Liver (tissue), 7 donors: ENCODE measurements at regions not wholly inside any gene's neighbourhood (a gene's known extent, or its start where the extent isn't known, plus 50 kb on each side); places are given as distances from the start of the nearest gene placed in this dataset.

Experiments used
- DNase-seq: peaks from one replicate; pipeline ENCODE4 v3.0.0-alpha.2; 2017; ENCODE audit warnings: low spot score
- H3K27ac ChIP-seq, 2 donors: one replicate each; pipeline ENCODE4 v1.7.0; 2013; ENCODE audit warnings: inconsistent platforms in 2 of 2, low read length in 2 of 2, control low read depth in 1 of 2, low read depth in 1 of 2, mild to moderate bottlenecking in 1 of 2
- H3K27me3 ChIP-seq, 4 donors: one replicate each; pipeline versions ENCODE4 v1.6.1 to v1.7.0; 2013; ENCODE audit warnings: low read length in 3 of 4, inconsistent platforms in 1 of 4, mild to moderate bottlenecking in 1 of 4, moderate library complexity in 1 of 4; ENCODE audit not compliant: control insufficient read depth in 4 of 4, insufficient read depth in 4 of 4
- H3K36me3 ChIP-seq, 4 donors: one replicate each; pipeline versions ENCODE4 v1.6.1 to v1.7.0; 2013; ENCODE audit warnings: low read length in 3 of 4, mild to moderate bottlenecking in 3 of 4, low read depth in 1 of 4, moderate library complexity in 1 of 4; ENCODE audit not compliant: control insufficient read depth in 4 of 4, insufficient read depth in 3 of 4
- H3K4me1 ChIP-seq, 4 donors: one replicate each; pipeline versions ENCODE4 v1.6.1 to v1.7.0; 2013; ENCODE audit warnings: low read length in 3 of 4, mild to moderate bottlenecking in 3 of 4, moderate library complexity in 1 of 4; ENCODE audit not compliant: control insufficient read depth in 4 of 4, insufficient read depth in 4 of 4
- H3K4me3 ChIP-seq, 3 donors: one replicate each; pipeline versions ENCODE4 v1.6.1 to v1.7.0; 2013; ENCODE audit warnings: low read length in 3 of 3, control low read depth in 1 of 3, low read depth in 1 of 3, mild to moderate bottlenecking in 1 of 3
- H3K9ac ChIP-seq, 2 donors: one replicate each; pipeline ENCODE4 v1.7.0; 2013; ENCODE audit warnings: low read length in 2 of 2, mild to moderate bottlenecking in 2 of 2, moderate library complexity in 2 of 2, control low read depth in 1 of 2, low read depth in 1 of 2
- H3K9me3 ChIP-seq, 4 donors: one replicate each; pipeline versions ENCODE4 v1.6.1 to v1.7.0; 2013; ENCODE audit warnings: low read length in 3 of 4; ENCODE audit not compliant: control insufficient read depth in 4 of 4
- EGR1 ChIP-seq, 2 donors: IDR thresholded peaks; 2 replicates each; pipeline ENCODE4 v1.6.1; 2016 to 2018; ENCODE audit warnings: antibody characterized with exemption in 2 of 2, low read depth in 2 of 2
- FOXA2 ChIP-seq: IDR thresholded peaks from 2 replicates; pipeline ENCODE4 v1.6.1; 2016; ENCODE audit warnings: antibody characterized with exemption
- GABPA ChIP-seq, 2 donors: IDR thresholded peaks in 1 of 2; conservative IDR thresholded peaks in 1 of 2; 2 replicates each; pipeline ENCODE4 v1.6.1; 2016; ENCODE audit warnings: antibody characterized with exemption in 2 of 2, mild to moderate bottlenecking in 1 of 2, moderate library complexity in 1 of 2
- HNF4A ChIP-seq, 2 donors: conservative IDR thresholded peaks; 2 replicates each; pipeline ENCODE4 v1.6.1; 2016; ENCODE audit warnings: antibody characterized with exemption in 2 of 2, mild to moderate bottlenecking in 2 of 2
- HNF4G ChIP-seq: IDR thresholded peaks from 2 replicates; pipeline ENCODE4 v1.6.1; 2016; ENCODE audit warnings: antibody characterized with exemption
- JUND ChIP-seq, 2 donors: IDR thresholded peaks; 2 replicates each; pipeline ENCODE4 v1.6.1; 2016; ENCODE audit warnings: antibody characterized with exemption in 2 of 2
- RAD21 ChIP-seq, 2 donors: IDR thresholded peaks; 2 replicates each; pipeline ENCODE4 v1.6.1; 2016; ENCODE audit warnings: antibody characterized with exemption in 2 of 2, mild to moderate bottlenecking in 2 of 2
- RXRA ChIP-seq, 2 donors: IDR thresholded peaks; 2 replicates each; pipeline ENCODE4 v1.6.1; 2017 to 2018; ENCODE audit warnings: antibody characterized with exemption in 2 of 2, mild to moderate bottlenecking in 1 of 2
- SP1 ChIP-seq: IDR thresholded peaks from 2 replicates; pipeline ENCODE4 v1.6.1; 2018; ENCODE audit warnings: antibody characterized with exemption, mild to moderate bottlenecking
- TAF1 ChIP-seq: conservative IDR thresholded peaks from 2 replicates; pipeline ENCODE4 v1.6.1; 2016; ENCODE audit warnings: antibody characterized with exemption, mild to moderate bottlenecking
- YY1 ChIP-seq: IDR thresholded peaks from 2 replicates; pipeline ENCODE4 v1.6.1; 2016; ENCODE audit warnings: antibody characterized with exemption, mild to moderate bottlenecking
- WGBS: extraction: QIAGEN DNeasy Blood & Tissue Kit; methylation state at CpG from one replicate; pipeline ENCODE4 v1.1.7; 2013; 5-methylcytosine and 5-hydroxymethylcytosine counted together
- TF ChIP-seq, protein P1 (sequence below): IDR thresholded peaks from 2 replicates; pipeline ENCODE4 v1.6.1; 2016; ENCODE audit warnings: antibody characterized with exemption
- TF ChIP-seq, protein P2 (sequence below): IDR thresholded peaks from 2 replicates; pipeline ENCODE4 v1.6.1; 2016; ENCODE audit warnings: antibody characterized with exemption
- TF ChIP-seq, protein P3 (sequence below): IDR thresholded peaks from 2 replicates; pipeline ENCODE4 v1.6.1; 2016; ENCODE audit warnings: antibody characterized with exemption, mild to moderate bottlenecking
- donor health status: healthy.
- donor health status: healthy.
- donor health status: healthy.
- donor health status: healthy.

DNA sequence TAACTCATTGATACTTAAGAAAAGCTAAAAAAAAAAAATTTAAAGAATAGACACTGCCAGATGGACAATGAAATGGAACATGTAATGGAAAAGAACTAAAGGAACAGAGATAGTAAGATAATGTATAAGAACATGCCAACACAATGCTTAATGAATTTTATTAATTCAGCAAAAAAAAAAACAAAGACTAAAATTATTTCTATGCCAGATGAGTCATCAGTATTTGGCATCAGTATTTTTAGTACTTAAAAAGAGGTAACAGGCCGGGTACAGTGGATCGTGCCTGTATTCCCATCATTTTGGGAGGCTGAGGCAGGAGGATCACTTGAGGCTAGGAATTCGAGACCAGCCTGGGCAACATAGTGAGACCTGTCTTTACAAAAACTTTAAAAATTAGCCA, 168.5 kb downstream of the CYB561 start:
- Histone ChIP-seq H3K9me3 (no peaks in the 10 kb centered on the region), H3K27ac (no peak overlapping the region), H3K27me3 (peaks cover 0 to 2% (median 0%) of the 10 kb centered on the region in 4 donors), H3K36me3 (no peaks in the 10 kb centered on the region), H3K9ac (no peak overlapping the region), H3K4me1 (no peaks in the 10 kb centered on the region), H3K4me3 (no peak overlapping the region)
- no peak for TF ChIP-seq JUND (IDR thresholded peaks at IDR 0.05)
- no peak for TF ChIP-seq RXRA (IDR thresholded peaks at IDR 0.05)
- TF ChIP-seq, protein P1, sequence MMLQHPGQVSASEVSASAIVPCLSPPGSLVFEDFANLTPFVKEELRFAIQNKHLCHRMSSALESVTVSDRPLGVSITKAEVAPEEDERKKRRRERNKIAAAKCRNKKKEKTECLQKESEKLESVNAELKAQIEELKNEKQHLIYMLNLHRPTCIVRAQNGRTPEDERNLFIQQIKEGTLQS: no peak
- no peak for DNase-seq
- WGBS: 89% methylated on average over 3 of the region's 3 CpGs

DNA sequence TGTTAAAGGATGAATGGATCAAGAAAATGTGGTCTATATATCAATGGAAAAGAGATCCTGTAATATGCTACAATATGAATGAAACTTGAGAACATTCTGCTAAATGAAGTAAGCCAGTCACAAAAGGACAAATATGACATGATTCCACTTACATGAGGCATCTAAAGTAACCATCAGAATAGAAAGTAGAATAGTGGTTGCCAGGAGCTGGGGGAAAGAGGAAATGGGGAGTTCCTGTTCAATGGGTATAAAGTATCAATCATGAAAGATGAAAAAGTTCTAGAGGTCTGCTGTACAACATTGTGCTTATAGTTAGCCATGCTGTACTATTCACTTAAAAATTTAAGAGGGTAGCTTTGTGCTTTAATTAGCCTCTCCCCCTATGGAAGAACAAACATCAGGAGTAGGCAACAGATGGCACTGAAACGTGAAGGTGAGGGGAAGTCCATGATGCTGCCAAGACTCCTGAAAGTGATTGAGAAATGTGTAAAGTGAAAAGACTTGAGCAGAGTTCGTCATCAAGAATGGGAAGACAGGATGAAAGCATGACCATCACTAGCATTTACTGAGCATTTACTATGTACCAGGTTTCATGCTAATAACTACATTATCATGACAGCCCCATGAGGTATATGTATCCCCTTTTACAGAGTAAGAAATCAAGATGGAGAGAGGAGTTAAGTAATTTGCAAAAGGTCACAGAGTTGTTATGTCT, 167.2 kb downstream of the CYB561 start:
- Histone ChIP-seq H3K9ac (no peak overlapping the region), H3K4me1 (no peaks in the 10 kb centered on the region), H3K4me3 (no peak overlapping the region), H3K36me3 (no peaks in the 10 kb centered on the region), H3K27ac (no peak overlapping the region), H3K27me3 (peaks cover 0 to 3% (median 0%) of the 10 kb centered on the region in 4 donors), H3K9me3 (no peaks in the 10 kb centered on the region)
- WGBS: 58% methylated on average over 2 of the region's 2 CpGs
- TF ChIP-seq, protein P1: no peak
- no peak for TF ChIP-seq YY1
- TF ChIP-seq GABPA (IDR thresholded peaks at IDR 0.05 in 1 of 2, conservative IDR thresholded peaks at IDR 0.05 in 1 of 2): no peak
- TF ChIP-seq RAD21 (IDR thresholded peaks at IDR 0.05): no peak
- TF ChIP-seq, protein P2, sequence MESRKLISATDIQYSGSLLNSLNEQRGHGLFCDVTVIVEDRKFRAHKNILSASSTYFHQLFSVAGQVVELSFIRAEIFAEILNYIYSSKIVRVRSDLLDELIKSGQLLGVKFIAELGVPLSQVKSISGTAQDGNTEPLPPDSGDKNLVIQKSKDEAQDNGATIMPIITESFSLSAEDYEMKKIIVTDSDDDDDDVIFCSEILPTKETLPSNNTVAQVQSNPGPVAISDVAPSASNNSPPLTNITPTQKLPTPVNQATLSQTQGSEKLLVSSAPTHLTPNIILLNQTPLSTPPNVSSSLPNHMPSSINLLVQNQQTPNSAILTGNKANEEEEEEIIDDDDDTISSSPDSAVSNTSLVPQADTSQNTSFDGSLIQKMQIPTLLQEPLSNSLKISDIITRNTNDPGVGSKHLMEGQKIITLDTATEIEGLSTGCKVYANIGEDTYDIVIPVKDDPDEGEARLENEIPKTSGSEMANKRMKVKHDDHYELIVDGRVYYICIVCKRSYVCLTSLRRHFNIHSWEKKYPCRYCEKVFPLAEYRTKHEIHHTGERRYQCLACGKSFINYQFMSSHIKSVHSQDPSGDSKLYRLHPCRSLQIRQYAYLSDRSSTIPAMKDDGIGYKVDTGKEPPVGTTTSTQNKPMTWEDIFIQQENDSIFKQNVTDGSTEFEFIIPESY: no peak
- TF ChIP-seq JUND (IDR thresholded peaks at IDR 0.05): no peak
- TF ChIP-seq EGR1 (IDR thresholded peaks at IDR 0.05; ENCODE audit: low read depth in 2 of 2): no peak
- TF ChIP-seq FOXA2: no peak
- no peak for TF ChIP-seq HNF4G
- no peak for TF ChIP-seq TAF1
- TF ChIP-seq, protein P3, sequence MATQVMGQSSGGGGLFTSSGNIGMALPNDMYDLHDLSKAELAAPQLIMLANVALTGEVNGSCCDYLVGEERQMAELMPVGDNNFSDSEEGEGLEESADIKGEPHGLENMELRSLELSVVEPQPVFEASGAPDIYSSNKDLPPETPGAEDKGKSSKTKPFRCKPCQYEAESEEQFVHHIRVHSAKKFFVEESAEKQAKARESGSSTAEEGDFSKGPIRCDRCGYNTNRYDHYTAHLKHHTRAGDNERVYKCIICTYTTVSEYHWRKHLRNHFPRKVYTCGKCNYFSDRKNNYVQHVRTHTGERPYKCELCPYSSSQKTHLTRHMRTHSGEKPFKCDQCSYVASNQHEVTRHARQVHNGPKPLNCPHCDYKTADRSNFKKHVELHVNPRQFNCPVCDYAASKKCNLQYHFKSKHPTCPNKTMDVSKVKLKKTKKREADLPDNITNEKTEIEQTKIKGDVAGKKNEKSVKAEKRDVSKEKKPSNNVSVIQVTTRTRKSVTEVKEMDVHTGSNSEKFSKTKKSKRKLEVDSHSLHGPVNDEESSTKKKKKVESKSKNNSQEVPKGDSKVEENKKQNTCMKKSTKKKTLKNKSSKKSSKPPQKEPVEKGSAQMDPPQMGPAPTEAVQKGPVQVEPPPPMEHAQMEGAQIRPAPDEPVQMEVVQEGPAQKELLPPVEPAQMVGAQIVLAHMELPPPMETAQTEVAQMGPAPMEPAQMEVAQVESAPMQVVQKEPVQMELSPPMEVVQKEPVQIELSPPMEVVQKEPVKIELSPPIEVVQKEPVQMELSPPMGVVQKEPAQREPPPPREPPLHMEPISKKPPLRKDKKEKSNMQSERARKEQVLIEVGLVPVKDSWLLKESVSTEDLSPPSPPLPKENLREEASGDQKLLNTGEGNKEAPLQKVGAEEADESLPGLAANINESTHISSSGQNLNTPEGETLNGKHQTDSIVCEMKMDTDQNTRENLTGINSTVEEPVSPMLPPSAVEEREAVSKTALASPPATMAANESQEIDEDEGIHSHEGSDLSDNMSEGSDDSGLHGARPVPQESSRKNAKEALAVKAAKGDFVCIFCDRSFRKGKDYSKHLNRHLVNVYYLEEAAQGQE: no peak
- no peak for TF ChIP-seq HNF4A (conservative IDR thresholded peaks at IDR 0.05)
- no peak for TF ChIP-seq SP1
- DNase-seq: no peak
